Activated naive CD4-positive, alpha-beta T cell treated with anti-CD3 and anti-CD28 coated beads, Interleukin-2, amount 10 ng/mL, durations not matched to agents 7 days and 5 days (primary cell): ENCODE measurements at regions not wholly inside any gene's neighbourhood (a gene's known extent, or its start where the extent isn't known, plus 50 kb on each side); places are given as distances from the start of the nearest gene placed in this dataset.

Experiments
- CTCF ChIA-PET: fragments of 350-600 bp; sonication (Branson Sonifier 250); formaldehyde crosslinking; loops from one replicate; lab custom pipeline; 2021; ENCODE audit warnings: antibody characterized with exemption; lab: Charles Lee
- DNase-seq: peaks from one replicate; pipeline ENCODE4 v3.0.0-alpha.2; 2020
- H3K27ac Mint-ChIP-seq: one replicate; pipeline ENCODE4 v1.8.0; 2021; ENCODE audit warnings: mild to moderate bottlenecking, moderate library complexity, mixed read lengths
- H3K27me3 Mint-ChIP-seq: one replicate; pipeline ENCODE4 v1.8.0; 2021; ENCODE audit warnings: mild to moderate bottlenecking, mixed read lengths
- H3K36me3 Mint-ChIP-seq: one replicate; pipeline ENCODE4 v1.8.0; 2021; ENCODE audit warnings: mixed read lengths
- H3K4me1 Mint-ChIP-seq: one replicate; pipeline ENCODE4 v1.8.0; 2021; ENCODE audit warnings: mixed read lengths
- H3K4me3 Mint-ChIP-seq: one replicate; pipeline ENCODE4 v1.8.0; 2021; ENCODE audit warnings: mild to moderate bottlenecking, moderate library complexity, mixed read lengths
- H3K9me3 Mint-ChIP-seq: one replicate; pipeline ENCODE4 v1.8.0; 2021; ENCODE audit warnings: mixed read lengths

DNA sequence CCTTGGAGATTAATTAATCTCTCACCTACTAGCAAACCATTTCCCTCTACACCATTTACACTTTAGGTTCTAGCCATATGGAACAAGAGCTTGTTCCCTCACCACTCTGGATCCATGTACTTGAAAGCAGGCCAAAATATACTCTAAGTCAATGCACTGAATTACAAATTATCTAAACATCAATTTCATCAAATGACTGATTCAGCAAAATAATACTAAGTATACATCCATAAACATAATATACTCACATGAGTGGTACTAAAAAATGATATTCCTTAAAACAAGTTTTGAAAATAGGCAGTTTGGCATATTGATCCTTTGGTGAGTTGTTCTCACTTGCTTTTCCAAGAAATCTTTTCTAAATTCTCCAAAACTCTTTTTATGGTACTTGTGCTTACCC, 459.7 kb upstream of the ZNF385D start:
- DNase-seq: no peak
- Mint-ChIP-seq H3K9me3 (no peaks in the 10 kb centered on the region), H3K27me3 (no peaks in the 10 kb centered on the region), H3K4me3 (no peak overlapping the region), H3K4me1 (no peaks in the 10 kb centered on the region), H3K36me3 (no peaks in the 10 kb centered on the region), H3K27ac (no peak overlapping the region)
- CTCF ChIA-PET: no interaction called here

DNA sequence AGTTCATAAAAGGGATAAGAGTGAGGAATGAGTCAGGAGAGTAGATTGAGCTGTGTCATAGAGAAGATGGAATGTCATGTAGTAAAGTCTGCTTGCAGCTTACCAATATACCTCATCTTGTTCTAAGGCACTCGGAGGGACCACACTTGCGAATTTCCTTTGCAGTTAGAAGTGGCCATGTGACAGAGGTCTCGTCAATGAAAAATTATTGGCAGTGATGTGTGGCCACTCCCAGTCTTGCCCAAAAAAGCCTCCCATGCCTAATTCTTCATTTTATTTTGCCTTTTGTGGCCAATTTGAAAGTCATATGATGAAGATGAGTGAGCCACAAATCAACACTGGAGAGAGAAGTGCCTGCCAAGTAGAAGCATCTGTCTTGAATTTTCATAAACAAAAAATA, 465.6 kb upstream of the ZNF385D start:
- no peak for DNase-seq
- no peak overlapping the region for H3K27ac Mint-ChIP-seq
- no peak overlapping the region for H3K4me3 Mint-ChIP-seq
- no peaks in the 10 kb centered on the region for H3K27me3 Mint-ChIP-seq
- CTCF ChIA-PET: no interaction called here
- H3K9me3 Mint-ChIP-seq: peaks cover 4% of the 10 kb centered on the region
- H3K36me3 Mint-ChIP-seq: no peaks in the 10 kb centered on the region
- H3K4me1 Mint-ChIP-seq: no peaks in the 10 kb centered on the region

DNA sequence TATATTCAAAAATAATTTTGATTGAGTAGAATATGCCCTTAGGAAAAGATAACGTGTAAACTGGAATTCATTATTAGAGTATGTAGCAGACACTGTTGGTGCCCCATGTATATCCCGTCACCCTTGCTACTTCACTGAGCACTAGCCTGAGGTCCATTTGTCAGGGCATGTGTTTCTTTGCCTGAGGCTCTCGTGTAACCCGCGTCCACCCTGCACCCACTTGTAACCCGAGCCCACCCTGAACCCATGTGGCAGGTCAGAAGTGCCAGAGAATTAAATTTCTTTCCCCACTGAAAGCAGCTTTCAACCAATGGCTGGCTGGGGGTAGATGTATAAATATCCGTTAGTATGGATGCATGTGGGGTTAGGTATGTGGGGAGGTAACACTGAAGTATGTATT, 474.2 kb upstream of the ZNF385D start:
- H3K36me3 Mint-ChIP-seq: no peaks in the 10 kb centered on the region
- H3K27me3 Mint-ChIP-seq: no peaks in the 10 kb centered on the region

DNA sequence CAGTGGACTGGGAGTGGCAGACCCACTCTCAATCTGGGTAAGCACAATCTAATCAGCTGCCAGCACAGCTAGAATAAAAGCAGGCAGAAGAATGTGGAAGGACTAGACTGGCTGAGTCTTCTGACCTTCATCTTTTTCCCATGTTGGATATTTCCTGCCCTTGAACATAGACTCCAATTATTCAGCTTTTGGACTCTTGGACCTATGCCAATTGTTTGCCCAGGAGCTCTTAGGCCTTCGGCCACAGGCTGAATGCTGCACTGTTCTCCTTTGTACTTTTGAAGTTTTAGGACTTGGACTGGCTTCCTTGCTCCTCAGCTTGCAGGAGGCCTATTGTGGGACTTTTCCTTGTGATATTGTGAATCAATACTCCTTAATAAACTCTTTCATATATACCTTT, 477.7 kb upstream of the ZNF385D start:
- no peak overlapping the region for H3K4me3 Mint-ChIP-seq
- no peaks in the 10 kb centered on the region for H3K27me3 Mint-ChIP-seq
- CTCF ChIA-PET: no interaction called here
- H3K4me1 Mint-ChIP-seq: no peaks in the 10 kb centered on the region
- H3K27ac Mint-ChIP-seq: no peak overlapping the region
- no peaks in the 10 kb centered on the region for H3K36me3 Mint-ChIP-seq
- no peak for DNase-seq
- H3K9me3 Mint-ChIP-seq: peaks cover 10% of the 10 kb centered on the region

More for the DNA sequence above, 474.2 kb upstream of the ZNF385D start:
- H3K9me3 Mint-ChIP-seq: no peaks in the 10 kb centered on the region
- no peak overlapping the region for H3K4me3 Mint-ChIP-seq
- no peak for DNase-seq
- CTCF ChIA-PET: no interaction called here
- no peaks in the 10 kb centered on the region for H3K4me1 Mint-ChIP-seq
- H3K27ac Mint-ChIP-seq: no peak overlapping the region

DNA sequence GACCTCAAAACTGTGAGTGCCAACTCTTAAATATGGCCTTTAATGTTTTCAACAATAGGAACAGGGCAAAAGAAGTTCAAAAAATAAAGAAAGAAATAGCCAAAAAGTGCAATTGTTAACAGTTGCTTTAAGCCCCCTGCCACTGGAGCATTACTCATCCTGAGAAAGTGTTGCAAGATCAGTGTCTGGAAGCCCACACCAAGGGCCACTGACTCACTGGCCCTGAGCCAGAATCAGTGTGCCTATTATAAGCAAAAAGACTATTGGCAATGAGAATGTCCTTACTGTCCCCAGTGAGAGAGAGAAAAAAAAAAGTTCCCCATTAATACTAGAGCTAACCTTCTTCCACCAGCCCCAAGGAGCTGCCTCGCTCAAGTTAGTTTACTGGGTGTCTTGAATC, 480.1 kb upstream of the ZNF385D start:
- Mint-ChIP-seq H3K4me3 (no peak overlapping the region), H3K27ac (no peak overlapping the region), H3K27me3 (no peaks in the 10 kb centered on the region), H3K9me3 (peaks cover 10% of the 10 kb centered on the region), H3K36me3 (no peaks in the 10 kb centered on the region), H3K4me1 (no peaks in the 10 kb centered on the region)
- DNase-seq: no peak
- CTCF ChIA-PET: no interaction called here

DNA sequence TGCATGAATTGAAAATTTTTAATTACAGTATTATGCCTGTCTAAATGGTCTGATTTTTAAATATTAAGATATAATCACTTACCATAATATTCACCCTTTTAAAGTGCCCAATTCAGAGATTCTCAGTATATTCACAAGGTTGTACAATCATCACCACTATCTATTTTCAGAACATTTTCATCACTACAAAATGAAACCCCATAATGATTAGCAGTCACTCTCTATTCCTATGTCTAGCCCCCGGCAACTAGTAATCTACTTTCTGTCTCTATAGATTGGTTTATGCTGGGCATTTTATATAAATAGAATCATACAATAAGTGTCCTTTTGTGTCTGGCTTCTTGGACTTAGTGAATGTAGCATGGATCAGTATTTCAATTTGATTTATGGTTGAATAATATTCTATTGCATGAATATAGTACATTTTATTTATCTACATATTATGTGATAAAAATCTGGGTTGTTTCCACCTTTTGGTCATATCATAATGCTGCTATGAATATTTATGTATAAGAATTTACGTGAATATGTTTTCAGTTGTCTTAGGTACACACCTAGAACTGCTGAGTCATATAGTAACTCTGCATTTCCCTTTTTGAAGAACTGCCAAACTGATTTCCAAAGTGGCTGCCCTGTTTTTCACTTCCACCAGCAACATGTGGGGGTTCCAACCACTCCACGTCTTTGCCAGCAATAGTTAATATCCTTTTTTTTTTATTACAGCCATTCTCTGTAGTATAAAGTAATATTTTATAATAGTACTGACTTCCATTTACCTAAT, 485.7 kb upstream of the ZNF385D start:
- DNase-seq: no peak
- Mint-ChIP-seq H3K4me1 (no peaks in the 10 kb centered on the region), H3K27me3 (no peaks in the 10 kb centered on the region), H3K36me3 (no peaks in the 10 kb centered on the region), H3K27ac (no peak overlapping the region), H3K4me3 (no peak overlapping the region), H3K9me3 (peaks cover 5% of the 10 kb centered on the region)
- CTCF ChIA-PET: no interaction called here

DNA sequence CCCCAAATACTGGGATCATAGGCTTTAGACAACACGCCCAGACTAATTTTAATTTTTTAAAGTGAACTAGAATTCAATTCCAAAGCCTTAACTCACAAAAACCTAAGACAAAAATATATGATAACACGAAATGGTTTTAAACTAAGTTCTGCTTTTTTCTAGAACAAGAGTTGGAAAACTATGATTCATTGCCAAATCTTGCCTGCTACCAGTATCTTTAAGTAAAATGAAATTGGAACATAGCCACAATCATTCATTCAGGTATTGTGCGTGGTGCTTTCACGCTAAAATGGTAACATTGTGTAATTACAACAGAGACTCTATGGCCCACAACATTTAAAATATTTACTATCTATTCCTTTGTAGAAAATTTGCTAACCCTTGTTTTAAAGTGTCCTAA, 488.0 kb upstream of the ZNF385D start:
- Mint-ChIP-seq H3K27me3 (no peaks in the 10 kb centered on the region), H3K9me3 (no peaks in the 10 kb centered on the region), H3K4me3 (no peak overlapping the region), H3K27ac (no peak overlapping the region), H3K36me3 (no peaks in the 10 kb centered on the region), H3K4me1 (no peaks in the 10 kb centered on the region)
- CTCF ChIA-PET: no interaction called here
- no peak for DNase-seq

DNA sequence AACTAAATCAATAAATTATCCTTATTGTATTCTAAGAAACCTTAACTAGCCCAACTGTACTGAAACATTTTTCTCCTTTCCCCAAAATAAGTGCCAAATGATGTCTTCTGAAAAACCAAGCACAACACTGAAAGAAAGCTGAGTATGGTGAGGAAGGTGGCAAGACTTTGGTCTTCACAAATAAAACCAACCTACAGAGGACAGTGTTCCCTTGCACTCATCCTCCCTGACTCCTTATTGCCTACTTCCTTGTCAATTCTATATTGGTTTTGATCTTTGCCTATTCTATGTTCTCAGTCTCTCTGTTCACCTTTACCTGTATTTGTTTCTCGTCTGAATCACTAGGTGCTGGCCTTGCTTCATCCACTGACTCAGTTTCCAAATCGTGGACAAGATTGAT, 490.1 kb upstream of the ZNF385D start:
- CTCF ChIA-PET: no interaction called here
- H3K36me3 Mint-ChIP-seq: no peaks in the 10 kb centered on the region
- no peak overlapping the region for H3K27ac Mint-ChIP-seq
- no peaks in the 10 kb centered on the region for H3K4me1 Mint-ChIP-seq
- no peak overlapping the region for H3K4me3 Mint-ChIP-seq
- DNase-seq: no peak
- H3K9me3 Mint-ChIP-seq: no peaks in the 10 kb centered on the region
- H3K27me3 Mint-ChIP-seq: no peaks in the 10 kb centered on the region

DNA sequence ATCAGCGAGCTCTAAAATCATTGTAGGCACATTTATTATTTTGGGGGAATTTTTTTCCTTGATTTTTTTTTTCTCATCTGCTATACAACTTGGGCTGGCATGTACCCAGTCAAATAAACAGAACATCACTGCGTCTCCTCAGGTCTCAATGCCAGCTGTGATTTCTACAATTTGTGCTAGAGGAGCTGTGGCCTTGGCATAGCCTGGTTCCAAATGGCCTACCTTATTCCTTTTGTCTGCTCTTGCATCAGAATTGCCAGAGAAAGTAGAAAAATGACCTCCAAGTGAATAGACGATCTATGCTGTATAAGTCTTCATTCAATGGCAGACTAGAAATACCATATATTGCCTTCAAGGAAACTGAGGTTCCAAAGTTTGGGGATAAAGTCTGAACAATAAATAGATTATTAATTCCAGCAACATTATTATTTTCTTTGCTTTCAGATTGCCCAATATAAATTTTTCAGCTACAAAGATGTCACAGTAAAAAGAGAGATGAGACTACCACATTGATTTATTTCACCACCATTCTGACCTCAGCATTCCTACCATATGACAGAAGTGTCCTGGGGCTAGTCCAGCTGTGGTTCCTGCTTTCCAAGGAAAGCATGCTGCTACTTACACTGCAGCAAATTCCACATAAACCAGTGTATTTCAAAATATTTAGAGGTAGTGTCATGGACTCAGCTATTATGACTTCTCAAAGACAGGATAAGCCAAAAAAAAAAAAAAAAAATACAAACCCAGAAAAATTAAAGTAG, 493.9 kb upstream of the ZNF385D start:
- Mint-ChIP-seq H3K4me3 (no peak overlapping the region), H3K36me3 (no peaks in the 10 kb centered on the region), H3K27me3 (no peaks in the 10 kb centered on the region), H3K27ac (no peak overlapping the region), H3K9me3 (no peaks in the 10 kb centered on the region), H3K4me1 (no peaks in the 10 kb centered on the region)
- DNase-seq: no peak
- CTCF ChIA-PET: no interaction called here

DNA sequence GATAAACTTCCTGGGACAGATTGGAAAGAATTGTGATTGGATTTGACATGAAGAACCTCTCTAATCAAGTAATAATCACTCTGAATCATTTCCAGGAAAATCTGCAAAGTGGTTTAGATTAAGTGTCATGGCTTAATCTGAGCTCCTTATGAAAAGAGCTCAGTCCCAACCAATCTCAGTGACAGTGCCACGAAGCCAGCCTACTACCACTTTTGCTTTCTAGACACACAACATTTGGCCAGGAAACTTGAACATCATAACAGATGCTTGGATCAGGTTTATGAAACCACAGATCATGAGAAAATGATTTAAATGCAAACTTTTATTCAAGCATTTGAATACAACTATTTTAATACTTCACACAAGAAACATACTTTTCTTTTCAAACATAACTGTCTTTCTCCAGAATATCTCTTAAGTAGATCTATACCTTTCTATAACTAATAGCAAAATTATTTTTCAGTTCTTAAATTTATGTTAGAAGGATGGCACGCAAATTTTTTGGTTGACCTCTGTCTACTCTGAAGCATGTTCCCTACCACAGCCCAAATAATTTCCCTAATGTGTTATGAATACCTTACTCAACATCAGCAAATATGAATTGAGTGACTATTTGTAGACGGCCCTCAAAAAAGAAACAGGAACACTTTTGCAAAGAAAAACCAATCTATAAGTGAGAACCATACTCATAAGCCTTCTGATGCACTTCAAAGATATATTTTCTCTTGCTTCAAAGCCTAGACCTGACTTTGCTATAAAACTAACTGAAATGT, 495.0 kb upstream of the ZNF385D start:
- no peak for DNase-seq
- no peaks in the 10 kb centered on the region for H3K27me3 Mint-ChIP-seq
- CTCF ChIA-PET: no interaction called here
- no peak overlapping the region for H3K4me3 Mint-ChIP-seq
- H3K9me3 Mint-ChIP-seq: no peaks in the 10 kb centered on the region
- H3K36me3 Mint-ChIP-seq: no peaks in the 10 kb centered on the region
- H3K4me1 Mint-ChIP-seq: no peaks in the 10 kb centered on the region
- H3K27ac Mint-ChIP-seq: no peak overlapping the region

DNA sequence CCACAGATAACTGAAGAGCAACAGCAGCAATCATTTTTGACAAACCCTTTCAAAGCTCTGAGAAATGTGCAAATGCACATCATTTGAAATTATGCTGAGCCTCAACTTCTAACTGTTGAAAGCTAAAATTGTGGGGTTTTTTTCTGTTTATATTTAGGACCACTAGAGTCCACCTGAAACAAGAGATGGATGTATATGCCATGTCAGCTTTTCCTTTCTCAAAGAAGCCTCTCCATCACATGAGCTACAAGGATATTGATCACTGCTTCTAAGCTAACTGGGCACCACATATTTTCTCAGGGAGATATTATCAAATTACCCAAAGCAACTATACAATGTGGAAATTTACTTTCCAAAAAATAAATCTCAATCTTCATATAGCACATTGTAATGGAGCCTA, 498.6 kb upstream of the ZNF385D start:
- H3K27ac Mint-ChIP-seq: no peak overlapping the region
- H3K9me3 Mint-ChIP-seq: no peaks in the 10 kb centered on the region
- no peaks in the 10 kb centered on the region for H3K27me3 Mint-ChIP-seq
- CTCF ChIA-PET: no interaction called here
- no peak for DNase-seq
- H3K4me3 Mint-ChIP-seq: no peak overlapping the region
- H3K36me3 Mint-ChIP-seq: no peaks in the 10 kb centered on the region
- H3K4me1 Mint-ChIP-seq: no peaks in the 10 kb centered on the region

DNA sequence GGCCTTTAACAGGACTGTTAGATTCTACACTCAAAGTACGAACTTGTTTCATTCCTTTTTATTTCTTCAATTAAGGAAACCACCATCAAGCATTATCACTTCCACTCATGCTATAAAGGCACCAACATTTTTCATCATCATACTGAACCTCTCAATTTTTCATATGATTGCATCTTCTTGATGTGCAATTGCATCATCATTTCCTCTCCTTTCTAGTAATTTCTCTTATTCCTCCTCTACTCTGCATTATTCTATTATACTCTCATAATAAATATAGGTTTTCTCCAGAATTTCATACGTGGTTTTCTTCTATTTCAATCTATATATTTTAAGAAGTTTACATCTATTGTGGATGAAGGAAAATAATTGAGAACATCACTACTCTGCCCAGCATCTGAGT, 506.2 kb upstream of the ZNF385D start:
- no peaks in the 10 kb centered on the region for H3K4me1 Mint-ChIP-seq
- H3K9me3 Mint-ChIP-seq: no peaks in the 10 kb centered on the region
- no peak overlapping the region for H3K4me3 Mint-ChIP-seq
- H3K27ac Mint-ChIP-seq: no peak overlapping the region
- no peaks in the 10 kb centered on the region for H3K27me3 Mint-ChIP-seq
- DNase-seq: no peak
- no peaks in the 10 kb centered on the region for H3K36me3 Mint-ChIP-seq
- CTCF ChIA-PET: no interaction called here

DNA sequence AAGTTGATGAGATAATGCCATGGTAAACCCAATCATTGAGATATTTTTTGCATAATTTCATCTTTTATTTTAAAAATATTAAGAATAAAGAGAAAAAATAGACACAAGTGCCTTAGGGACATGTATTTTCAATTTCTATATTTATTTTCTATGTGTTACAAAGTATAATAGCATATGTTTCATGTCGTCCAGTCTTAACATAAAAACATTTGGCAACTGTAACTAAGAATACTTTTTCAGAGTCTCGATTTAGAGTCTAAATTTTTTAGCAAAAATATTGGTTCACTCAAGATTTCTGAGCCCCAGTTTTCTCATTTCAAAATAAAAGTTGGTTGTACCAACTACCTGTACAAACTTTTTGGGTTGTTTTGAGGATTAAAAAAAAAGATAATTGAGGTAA, 511.4 kb upstream of the ZNF385D start:
- no peak overlapping the region for H3K4me3 Mint-ChIP-seq
- H3K27ac Mint-ChIP-seq: no peak overlapping the region
- H3K27me3 Mint-ChIP-seq: no peaks in the 10 kb centered on the region
- H3K9me3 Mint-ChIP-seq: no peaks in the 10 kb centered on the region
- CTCF ChIA-PET: no interaction called here
- no peak for DNase-seq
- H3K36me3 Mint-ChIP-seq: no peaks in the 10 kb centered on the region
- no peaks in the 10 kb centered on the region for H3K4me1 Mint-ChIP-seq

DNA sequence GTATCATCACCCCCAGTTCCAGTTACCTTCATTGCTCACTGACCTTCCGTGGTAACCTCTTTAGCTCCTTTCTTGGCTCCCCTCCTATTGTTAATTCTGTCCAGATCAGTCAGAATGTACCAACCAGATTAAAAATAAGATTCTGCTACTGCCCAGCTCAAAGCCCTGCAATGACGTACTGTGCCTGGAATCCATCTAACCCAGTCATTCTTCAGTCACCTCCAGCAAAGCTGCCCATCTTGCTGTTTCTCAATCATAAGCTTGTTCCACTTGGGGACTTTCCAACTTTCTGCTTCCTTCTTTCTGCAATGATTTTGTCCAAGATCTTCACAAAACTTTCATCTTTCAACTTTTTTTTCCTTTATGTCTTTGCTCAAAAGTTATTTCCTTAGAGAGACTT, 512.0 kb upstream of the ZNF385D start:
- no peak overlapping the region for H3K27ac Mint-ChIP-seq
- CTCF ChIA-PET: no interaction called here
- H3K4me1 Mint-ChIP-seq: no peaks in the 10 kb centered on the region
- DNase-seq: no peak
- H3K4me3 Mint-ChIP-seq: no peak overlapping the region
- no peaks in the 10 kb centered on the region for H3K27me3 Mint-ChIP-seq
- H3K9me3 Mint-ChIP-seq: no peaks in the 10 kb centered on the region
- no peaks in the 10 kb centered on the region for H3K36me3 Mint-ChIP-seq

DNA sequence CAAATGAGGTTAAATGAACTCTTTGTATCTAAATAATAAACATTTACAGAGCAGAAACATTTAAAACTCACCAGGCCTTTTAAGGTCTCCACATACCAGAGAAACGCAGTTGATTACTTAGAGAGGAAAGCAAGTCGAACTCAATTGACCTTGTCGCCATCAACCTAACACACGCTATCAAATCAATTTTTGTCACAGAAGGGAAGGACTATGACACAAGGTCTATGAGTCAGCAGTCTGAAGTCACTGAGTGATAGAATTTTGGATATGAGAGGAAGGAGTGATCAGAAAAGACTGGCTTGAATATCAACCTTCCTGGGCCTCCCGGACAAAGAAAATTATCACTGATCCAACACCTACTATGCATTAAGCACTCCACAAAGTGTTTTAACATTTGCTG, 514.4 kb upstream of the ZNF385D start:
- no peaks in the 10 kb centered on the region for H3K9me3 Mint-ChIP-seq
- H3K27ac Mint-ChIP-seq: no peak overlapping the region
- no peaks in the 10 kb centered on the region for H3K27me3 Mint-ChIP-seq
- H3K4me3 Mint-ChIP-seq: no peak overlapping the region
- CTCF ChIA-PET: no interaction called here
- H3K36me3 Mint-ChIP-seq: no peaks in the 10 kb centered on the region
- DNase-seq: no peak
- H3K4me1 Mint-ChIP-seq: no peaks in the 10 kb centered on the region
